Hypothalamus (tissue), 51 donors: ENCODE measurements at regions not wholly inside any gene's neighbourhood (a gene's known extent, or its start where the extent isn't known, plus 50 kb on each side); places are given as distances from the start of the nearest gene placed in this dataset.

ENCODE experiments used
- DNase-seq, 51 donors: peaks; one replicate each; lab custom pipeline; 2025; lab: John Stamatoyannopoulos, UW

DNA sequence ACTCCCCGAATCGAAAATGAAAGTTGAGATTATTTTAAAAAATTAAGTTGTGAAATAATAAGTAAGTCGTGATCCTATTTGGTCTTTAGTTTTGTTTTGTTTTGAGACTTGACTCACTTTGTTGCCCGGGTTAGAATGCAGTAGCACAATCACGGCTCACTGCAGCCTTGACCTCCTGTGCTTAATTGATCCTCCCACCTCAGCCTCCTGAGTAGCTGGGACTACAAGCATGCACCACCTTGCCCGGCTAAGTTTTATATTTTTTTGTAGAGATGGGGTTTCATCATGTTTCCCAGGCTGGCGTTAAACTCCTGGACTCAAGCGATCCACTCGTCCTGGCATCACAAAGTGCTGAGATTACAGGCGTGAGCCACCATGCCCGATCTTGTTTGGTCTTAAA lies 326.2 kb downstream of the MYCN start:
- no peak for DNase-seq

GRCh38 chr2:16264931-16265540 lies 324.7 kb downstream of the MYCN start:
- DNase-seq: no peak

- no peak for DNase-seq
Observed at GRCh38 chr2:16264491-16264890, 324.1 kb downstream of the MYCN start.

- DNase-seq: no peak
Observed at GRCh38 chr2:16263241-16263890, 323.0 kb downstream of the MYCN start.

GRCh38 chr2:16262526-16263178 lies 322.3 kb downstream of the MYCN start:
- DNase-seq: no peak

GRCh38 chr2:16261791-16262190 lies 321.4 kb downstream of the MYCN start:
- DNase-seq: no peak

DNA sequence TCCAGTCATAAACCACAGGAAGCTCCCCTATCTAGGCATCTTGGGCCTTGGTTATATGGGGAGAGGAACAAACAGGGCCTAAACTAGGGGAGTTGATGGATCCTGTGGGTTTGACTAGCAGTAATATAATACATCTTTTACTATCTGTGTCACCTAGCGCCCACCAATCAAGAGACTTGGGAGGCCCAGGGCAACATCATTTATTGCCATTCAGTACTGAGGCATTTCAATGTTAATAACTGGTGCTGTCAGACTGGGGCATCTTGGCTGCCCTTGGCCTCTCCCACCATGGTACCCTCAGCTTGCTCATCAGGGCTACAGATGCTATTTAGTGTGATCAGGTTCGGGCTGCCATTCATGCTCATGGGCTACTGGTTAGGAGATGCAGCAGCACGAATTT lies 320.7 kb downstream of the MYCN start:
- DNase-seq: no peak

DNA sequence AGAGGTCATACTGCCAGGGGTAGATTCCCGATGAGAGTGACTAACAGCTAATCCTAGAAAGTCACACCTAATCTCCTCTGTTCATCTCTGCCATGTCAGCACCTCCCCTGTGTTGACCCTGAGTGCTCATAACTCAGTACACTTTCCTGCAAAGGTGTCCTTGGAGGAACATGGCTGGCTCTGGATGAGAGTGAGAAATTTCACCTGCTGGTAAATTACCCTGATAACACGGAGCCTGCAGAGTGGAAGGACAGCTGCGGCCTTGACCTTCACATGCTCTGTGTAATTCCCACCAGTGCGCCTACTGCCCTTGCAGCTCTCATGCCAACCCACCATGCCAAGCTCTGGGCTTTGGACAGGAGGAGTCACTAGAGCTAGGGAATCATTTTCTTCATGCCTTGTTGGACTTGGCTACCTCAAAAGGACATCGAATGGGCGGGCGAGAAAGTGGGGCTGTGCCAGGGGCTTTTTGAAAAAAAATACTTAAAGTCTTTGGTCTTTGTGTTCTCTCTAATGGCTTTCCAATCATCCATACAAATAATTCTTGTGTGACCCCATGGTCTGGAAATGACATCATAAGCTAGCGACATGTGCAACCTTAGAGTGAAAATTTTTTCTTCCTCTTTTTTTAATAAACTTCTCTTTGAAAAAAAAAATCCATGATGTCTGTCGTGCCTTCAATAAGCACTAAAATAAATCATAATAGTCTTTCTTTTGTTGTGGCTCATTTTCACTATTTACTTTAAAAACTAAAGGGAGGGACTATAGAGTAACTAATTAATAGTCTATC lies 319.9 kb downstream of the MYCN start:
- no peak for DNase-seq

- no peak for DNase-seq
Observed at GRCh38 chr2:16259010-16259409, 318.7 kb downstream of the MYCN start.

DNA sequence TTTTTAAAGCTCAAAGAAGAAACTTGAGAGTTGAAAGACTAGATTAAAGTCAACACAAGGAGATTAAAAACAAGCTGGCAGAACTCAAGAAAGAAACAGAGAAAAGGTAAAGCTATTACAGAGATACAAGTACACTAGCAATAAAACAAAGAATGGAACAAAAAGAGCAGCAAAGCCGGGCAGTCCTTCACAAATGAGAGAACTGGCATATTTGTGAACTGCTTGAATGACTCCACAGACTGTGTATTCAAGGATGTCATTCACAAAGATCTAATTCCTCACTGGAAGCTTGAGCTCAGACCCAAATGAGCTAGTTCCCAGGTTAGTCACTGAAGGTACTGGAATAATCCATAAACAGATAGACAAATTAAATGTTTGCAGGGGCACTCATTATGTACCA lies 318.0 kb downstream of the MYCN start:
- no peak for DNase-seq

DNA sequence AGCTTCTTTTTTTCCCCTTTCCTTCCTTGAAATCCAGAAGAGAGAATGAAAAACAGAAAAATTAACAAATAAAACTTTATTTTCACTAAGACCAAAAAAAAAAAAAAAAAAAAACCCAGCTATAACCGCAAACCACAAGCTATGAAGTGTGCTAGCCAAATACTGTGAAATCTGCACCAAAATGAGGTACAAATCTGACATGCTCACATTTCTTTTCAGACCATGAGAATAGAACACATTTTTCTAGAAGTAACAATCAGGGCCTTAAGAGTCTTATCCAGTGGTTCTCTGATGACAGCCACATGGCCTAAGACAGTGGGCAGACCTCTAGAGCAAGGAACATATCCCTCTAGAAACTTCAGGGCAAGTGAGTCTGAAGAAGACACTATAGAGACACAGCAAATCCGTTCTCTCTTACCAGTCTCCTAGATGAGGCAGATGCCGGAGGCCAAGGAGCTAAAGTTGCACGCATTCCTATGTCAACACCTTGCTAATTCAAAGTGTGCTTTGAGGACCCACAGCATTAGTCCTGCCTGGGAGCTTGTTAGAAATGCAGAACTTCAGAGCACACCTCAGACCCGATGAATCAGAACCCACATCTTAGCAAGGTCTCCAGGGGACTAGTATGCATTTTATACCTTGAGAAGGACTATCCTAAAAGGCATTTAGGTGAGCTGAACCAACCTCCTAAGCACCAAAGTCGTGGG lies 317.1 kb downstream of the MYCN start:
- DNase-seq: no peak

- DNase-seq: no peak
Observed at GRCh38 chr2:16256601-16257321, 316.4 kb downstream of the MYCN start.

DNA sequence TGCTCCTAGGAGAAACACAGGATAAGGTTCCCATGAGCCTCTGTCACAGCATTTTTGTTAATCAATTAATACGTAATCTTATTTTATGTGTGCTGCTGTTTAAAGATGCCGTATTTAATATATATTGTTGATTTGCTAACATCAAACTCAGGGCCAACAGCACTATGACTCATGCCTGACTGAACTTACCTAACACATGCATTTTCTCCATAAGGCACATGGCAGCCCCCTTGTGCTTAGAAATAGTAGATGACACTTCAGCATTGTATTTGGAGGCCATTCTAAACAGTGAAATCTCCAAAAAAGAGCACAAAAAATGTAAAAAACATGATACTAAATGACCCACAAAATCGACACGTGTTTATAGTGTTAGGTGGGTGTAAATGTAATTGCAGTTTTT lies 314.8 kb downstream of the MYCN start:
- DNase-seq: no peak

DNA sequence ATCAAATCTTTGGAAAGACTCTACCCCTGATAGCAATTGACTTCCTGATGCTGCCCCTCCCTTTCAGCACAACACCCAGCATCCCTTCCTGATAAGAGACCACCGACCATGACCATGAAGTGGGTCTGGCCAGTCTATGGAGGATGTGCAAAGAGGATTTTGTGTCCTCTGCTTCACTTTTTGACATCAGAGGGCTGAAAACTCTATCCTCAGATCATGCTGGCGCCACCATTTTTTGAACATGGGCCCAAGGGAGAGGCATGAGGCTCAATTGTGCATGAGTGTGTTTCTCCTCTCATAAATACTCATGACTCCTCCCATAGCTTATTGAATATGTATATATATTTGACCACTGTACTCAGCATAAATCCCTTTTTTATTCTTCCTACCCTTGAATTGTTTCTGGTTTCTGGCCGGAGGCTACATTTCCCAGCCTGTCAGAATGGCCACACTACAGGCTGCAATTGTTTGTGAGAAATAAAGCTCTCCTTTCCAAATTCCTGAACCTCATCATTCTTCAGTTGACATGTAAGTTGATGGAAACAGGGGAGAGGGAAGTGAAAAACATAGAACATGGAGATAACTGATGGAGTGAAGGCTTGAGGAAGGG lies 314.1 kb downstream of the MYCN start:
- no peak for DNase-seq

DNA sequence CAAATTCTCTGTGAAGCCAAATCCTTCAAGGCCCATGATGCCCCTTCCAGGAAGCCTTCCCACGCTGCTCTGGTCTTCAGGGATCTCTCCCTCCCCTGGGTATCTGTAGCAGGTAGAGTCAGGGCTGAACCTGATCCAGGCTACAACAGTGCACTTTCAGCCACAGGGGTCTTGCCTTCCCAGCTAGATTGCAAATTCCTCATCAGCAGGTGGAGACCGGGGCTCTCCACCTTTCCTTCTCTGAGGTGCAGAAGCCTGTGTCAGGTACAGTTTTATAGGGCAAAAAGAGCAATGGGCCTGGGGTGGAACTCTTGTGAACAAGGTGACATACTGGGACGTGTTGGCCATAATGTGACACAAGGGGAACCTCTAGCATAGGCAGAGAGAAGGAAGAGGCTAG lies 312.9 kb downstream of the MYCN start:
- no peak for DNase-seq

- DNase-seq: no peak
Observed at GRCh38 chr2:16252891-16253290, 312.5 kb downstream of the MYCN start.

- no peak for DNase-seq
Observed at GRCh38 chr2:16252251-16252650, 311.9 kb downstream of the MYCN start.

GRCh38 chr2:16251511-16252225 lies 311.3 kb downstream of the MYCN start:
- no peak for DNase-seq

DNA sequence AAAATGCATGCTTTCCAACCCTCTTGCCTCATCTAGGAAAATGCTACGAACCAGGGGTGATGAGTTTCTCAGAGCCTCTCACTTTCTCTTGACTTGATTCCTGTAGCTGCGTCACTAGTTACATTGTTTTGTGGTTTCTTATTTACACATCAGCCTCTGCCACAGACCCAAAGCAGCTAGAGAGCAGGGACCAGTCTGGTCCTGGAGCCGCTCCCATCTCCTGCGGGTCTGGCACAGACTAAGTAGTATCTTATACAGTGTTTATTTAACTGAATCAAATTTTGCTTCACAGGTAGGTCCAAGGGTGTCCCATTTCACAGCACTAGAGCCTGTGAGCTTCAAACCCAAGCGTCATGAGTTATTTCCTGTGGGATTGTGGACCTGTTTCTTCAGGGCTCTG lies 310.5 kb downstream of the MYCN start:
- DNase-seq: no peak
